GM18499 (cell line): ENCODE measurements at regions not wholly inside any gene's neighbourhood (a gene's known extent, or its start where the extent isn't known, plus 50 kb on each side); places are given as distances from the start of the nearest gene placed in this dataset.

Experiments used
- ATAC-seq: cut with Tn5 transposase; IDR thresholded peaks from one replicate; pipeline ENCODE4 v1.9.1; 2021; ENCODE audit warnings: moderate number of reproducible peaks; ENCODE audit not compliant: insufficient read depth, unreplicated experiment

GRCh38 chr12:97005174-97005573 is 98.1 kb downstream of the NEDD1 start:
- ATAC-seq: no peak

GRCh38 chr12:97005646-97006045 is 98.6 kb downstream of the NEDD1 start:
- ATAC-seq: no peak

- no peak for ATAC-seq
These were observed 99.5 kb downstream of the NEDD1 start for GRCh38 chr12:97006585-97006984.

GRCh38 chr12:97016163-97016562 is 109.1 kb downstream of the NEDD1 start:
- ATAC-seq: no peak

- ATAC-seq: no peak
These were observed 110.2 kb downstream of the NEDD1 start for GRCh38 chr12:97017213-97017612.

- no peak for ATAC-seq
These were observed 115.6 kb downstream of the NEDD1 start for GRCh38 chr12:97022536-97023230.

DNA sequence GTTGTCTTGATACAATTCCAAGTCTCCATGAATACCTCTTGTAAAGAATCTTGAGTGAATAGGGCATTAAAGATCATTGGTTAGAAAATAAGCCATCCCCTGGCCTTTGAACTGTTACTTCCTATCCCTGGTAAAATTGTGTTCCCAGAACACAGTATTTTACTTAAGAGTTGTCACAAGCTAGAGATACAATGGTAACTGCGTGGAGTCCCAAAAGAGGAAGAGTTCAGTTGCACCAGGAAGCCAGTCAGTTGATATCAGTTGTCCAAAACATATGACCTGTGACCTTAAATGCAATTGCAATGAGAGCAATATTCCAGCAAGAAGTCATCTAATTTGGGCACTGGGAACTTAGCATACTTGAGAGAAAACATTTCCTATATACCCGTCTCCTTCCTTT is 117.3 kb downstream of the NEDD1 start:
- ATAC-seq: no peak

DNA sequence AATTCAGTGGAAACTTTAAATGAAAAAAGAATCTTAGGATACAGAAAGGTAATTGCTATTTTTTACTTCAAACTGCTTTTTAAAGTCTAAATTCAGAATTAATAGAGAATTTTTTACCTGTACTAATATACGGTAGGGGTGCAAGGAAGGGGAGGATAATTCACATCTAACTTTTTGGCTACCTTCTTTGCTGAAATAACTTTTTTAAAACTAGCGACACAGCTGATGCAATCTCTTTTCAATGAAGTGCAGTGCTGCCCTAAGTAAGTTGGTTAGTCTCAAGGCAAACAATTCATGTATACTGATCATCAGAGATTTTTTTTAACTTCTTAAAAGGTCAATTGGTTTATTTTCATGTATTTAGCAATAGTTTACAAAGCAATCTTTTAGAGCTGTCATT is 119.8 kb downstream of the NEDD1 start:
- ATAC-seq: no peak

- ATAC-seq: no peak
These were observed 120.4 kb downstream of the NEDD1 start for GRCh38 chr12:97027482-97027881.

- ATAC-seq: no peak
These were observed 131.1 kb downstream of the NEDD1 start for GRCh38 chr12:97038131-97038530.

DNA sequence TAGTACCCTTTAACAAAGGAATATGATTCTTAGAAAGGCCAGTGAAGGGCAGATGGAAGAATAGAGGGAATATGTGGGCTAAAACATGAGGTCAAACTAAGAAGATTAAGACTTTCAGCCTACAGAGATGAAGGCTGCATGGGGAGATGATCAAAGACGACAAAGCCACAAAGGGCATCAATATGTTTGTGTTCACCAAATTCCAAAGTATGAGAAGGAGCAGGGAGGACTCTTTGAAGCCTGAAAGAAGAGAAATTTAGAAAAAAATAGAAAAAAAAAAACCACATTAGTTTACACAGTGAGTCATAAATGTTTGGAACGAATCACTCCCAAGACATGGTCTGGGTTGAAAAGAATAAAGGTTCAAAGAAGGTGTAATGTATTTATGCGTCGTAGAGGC is 131.8 kb downstream of the NEDD1 start:
- ATAC-seq: no peak

GRCh38 chr12:97046901-97047300 is 139.8 kb downstream of the NEDD1 start:
- ATAC-seq: no peak

DNA sequence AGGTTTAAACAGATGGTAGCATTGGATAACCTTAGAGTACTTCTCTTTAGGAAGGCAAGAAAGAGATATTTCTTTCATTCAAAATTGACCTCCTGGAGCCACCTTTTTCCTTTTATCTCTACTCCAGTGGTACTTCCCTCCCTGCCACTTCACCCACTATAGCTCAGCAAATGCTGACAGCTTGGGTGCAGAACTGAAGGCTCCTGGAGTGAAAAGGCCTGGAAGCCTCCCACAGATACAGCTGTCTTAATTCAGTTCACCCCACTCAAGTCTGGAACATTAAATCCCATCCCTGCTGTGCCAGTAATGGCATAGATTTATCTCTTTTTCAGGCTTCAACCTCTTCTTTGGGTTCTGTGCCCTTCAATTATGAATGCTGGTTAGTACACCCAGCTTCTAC is 140.3 kb downstream of the NEDD1 start:
- no peak for ATAC-seq

DNA sequence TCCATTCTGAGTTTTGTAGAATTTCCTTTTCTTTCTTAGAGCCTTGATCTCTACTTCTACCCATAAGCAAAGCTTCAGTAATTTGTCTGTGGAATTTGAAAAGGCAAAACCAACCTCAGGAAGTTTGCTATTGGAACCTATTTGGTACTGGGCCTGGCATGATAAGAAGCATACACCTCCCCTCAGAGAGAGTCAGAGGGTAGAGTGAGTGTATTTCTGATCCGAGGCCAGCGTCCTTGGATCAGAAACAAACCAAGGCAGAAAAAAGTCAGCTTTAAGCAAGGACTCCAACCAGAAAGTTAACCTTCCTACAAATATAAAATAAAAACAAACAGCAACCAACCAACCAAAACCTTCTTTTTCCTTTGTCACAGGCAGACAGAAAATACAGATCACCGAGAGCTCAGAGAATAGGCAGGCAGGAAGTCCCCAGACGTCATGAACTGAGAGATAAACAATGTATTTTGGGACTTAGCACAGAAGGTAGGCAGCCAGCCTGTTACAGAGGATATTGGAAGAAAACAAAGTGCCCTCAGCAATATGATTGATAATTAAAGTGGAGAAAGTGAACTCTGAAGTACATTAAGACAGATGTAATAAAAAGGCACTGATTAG is 141.5 kb downstream of the NEDD1 start:
- ATAC-seq: no peak

DNA sequence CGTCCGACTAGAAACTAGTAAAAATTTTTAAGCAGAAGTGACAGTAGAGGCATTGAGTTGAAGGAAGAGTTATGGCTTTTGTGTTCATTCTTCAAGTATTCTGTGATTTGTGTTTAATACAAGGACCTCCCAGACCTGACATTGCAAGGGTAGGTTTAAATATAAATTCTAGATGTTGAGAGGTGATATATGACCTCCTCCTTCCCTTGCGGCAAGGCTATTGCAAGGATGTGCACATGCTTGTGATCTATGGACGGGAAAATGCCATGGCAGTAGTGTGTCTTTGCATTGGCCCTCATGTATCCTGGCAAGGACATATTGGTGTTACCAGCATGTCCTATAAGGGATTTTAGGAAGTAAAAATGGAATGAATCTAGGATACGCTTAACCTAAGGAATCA is 143.5 kb downstream of the NEDD1 start:
- no peak for ATAC-seq

- no peak for ATAC-seq
These were observed 144.3 kb downstream of the NEDD1 start for GRCh38 chr12:97051341-97051740.

DNA sequence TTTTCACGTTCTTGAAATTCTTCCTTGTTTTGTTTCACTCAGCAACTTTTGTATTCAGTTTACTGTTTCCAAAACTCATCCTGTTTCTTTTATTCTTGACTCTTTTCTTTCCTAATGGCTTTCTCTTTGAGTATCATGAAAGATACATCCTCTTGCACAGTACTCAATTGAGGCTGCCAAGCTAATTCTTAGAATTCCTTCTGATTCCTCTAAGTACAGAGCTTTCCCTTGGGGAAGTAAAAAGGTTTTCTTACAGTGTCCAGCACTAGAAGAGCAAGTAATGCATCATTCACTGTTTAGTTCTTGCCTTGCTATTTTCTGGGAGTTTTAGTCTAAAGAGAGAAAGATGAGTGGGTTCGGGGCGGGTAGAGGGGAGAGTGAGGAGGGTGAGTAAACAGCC is 154.1 kb downstream of the NEDD1 start:
- no peak for ATAC-seq

GRCh38 chr12:97063292-97063935 is 156.4 kb downstream of the NEDD1 start:
- ATAC-seq: no peak

DNA sequence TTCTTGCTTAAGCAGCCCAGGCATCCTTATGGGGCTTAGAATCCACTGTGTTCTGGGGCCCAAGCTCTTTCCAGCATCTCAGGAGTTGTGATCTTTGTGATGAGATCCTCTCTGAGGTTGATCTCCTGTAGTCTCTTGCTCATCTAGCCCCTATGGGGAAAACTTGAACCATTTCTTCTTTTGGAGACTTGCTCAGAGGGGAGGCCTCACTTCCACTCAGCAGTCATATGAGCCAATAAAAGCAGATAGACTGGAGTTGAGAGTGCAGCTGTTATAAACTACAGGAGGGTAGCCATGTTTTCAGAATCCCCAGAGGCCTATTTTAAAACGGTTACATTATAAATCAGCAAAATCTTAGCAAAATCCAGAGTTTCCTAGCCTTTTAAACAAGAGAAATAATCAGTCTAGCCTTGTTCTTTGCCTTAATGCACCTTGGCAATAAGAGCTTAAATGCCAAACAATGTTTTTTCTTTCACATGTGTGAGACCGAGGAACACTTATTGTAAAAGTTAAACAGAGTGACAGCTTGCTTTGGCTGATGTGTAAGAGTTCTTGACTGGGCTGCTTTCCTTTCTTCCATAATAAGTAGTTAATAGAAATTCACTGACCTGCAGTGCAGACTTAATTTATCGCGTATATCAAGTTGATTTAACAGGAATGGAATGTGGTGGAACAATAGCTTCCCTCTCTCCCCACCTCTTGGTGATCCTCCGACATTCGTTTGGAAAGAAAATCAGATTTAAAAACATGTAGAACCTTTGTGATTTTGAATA is 168.3 kb downstream of the NEDD1 start:
- ATAC-seq: no peak

DNA sequence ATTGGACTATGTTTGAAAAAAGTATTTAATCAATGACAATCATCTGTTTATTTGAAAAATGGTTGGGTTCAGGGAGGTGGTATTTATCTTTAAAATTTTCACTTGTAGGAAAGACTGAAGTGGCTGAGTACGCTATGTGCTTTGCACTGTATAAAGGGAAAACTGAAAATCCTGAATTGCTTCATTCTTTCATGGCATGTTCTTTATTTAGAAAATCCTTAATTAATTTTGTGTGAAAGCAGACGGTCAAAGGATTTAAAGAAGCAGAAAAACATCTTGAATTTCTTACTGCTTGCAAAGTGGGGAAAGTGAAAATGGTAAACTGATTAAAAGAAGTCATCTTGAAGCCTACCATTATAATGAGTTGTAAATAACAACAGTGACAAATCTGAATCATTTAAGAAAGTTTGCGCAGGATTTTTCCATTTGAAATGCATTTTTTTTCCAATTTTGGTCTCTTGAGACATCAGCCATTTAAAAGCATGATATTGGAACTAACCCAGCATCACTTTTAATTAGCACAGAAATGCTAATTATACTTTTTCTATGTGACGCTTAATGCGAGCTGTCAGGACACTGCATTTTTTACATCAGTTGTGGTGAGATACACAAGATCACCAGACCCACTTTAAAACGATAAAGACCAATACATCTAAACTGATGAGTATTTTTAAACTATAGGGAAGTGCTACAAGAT is 169.0 kb downstream of the NEDD1 start:
- no peak for ATAC-seq
